CD4-positive, alpha-beta T cell treated with Interferon gamma for 1 hour (primary cell): ENCODE measurements at regions not wholly inside any gene's neighbourhood (a gene's known extent, or its start where the extent isn't known, plus 50 kb on each side); places are given as distances from the start of the nearest gene placed in this dataset.

Source experiments
- DNase-seq: peaks from one replicate; pipeline ENCODE4 v3.0.0-alpha.2; 2020

GRCh38 chr16:82231008-82231787 lies 61.2 kb upstream of the MPHOSPH6 start:
- no peak for DNase-seq

GRCh38 chr16:82229800-82230619 lies 60.0 kb upstream of the MPHOSPH6 start:
- DNase-seq: peak; percentile 41

- DNase-seq: no peak
These were observed 56.3 kb upstream of the MPHOSPH6 start for GRCh38 chr16:82226327-82226726.

- DNase-seq: no peak
These were observed 54.8 kb upstream of the MPHOSPH6 start for GRCh38 chr16:82224821-82225220.

- DNase-seq: no peak
These were observed 50.5 kb upstream of the MPHOSPH6 start for GRCh38 chr16:82220541-82220940.
